HepG2 (cell line): ENCODE measurements at regions not wholly inside any gene's neighbourhood (a gene's known extent, or its start where the extent isn't known, plus 50 kb on each side); places are given as distances from the start of the nearest gene placed in this dataset.

Experiments
- ASH2L ChIP-seq: fragments of 300-600, 200-600 bp; sonication (generic); IDR thresholded peaks from 2 replicates; pipeline ENCODE4 v1.7.0; 2017; ENCODE audit warnings: low read depth, mild to moderate bottlenecking, moderate library complexity, mixed read lengths, low read length; ENCODE audit not compliant: insufficient read length
- ATF7-NPFF ChIP-seq: sonication (generic); formaldehyde crosslinking; IDR thresholded peaks from 2 replicates; pipeline ENCODE4 v1.8.1; 2023; ENCODE audit warnings: mild to moderate bottlenecking, low read depth, missing genetic modification reagents, moderate library complexity
- SIN3A ChIP-seq: IDR thresholded peaks from 2 replicates; pipeline ENCODE4 v1.6.1; 2011; ENCODE audit warnings: low read depth, mild to moderate bottlenecking, control low read depth, low read length, borderline replicate concordance
- SRY ChIP-seq: sonication (generic); formaldehyde crosslinking; IDR thresholded peaks from 2 replicates; pipeline ENCODE4 v1.8.0; 2022; ENCODE audit warnings: mild to moderate bottlenecking, missing genetic modification reagents
- ZNF570 ChIP-seq: sonication (generic); formaldehyde crosslinking; IDR thresholded peaks from 2 replicates; pipeline ENCODE4 v1.4.0; 2020; ENCODE audit warnings: mild to moderate bottlenecking, missing genetic modification reagents, borderline replicate concordance

- TF ChIP-seq SRY (CRISPR knock-in tag) (no peak), SIN3A (no peak), ZNF570 (CRISPR knock-in tag) (no peak), ATF7-NPFF (CRISPR knock-in tag) (no peak), ASH2L (no peak)
Measured at GRCh38 chr2:126765395-126765794, 109.4 kb downstream of the GYPC start.
